GM12891 (cell line): ENCODE measurements at regions not wholly inside any gene's neighbourhood (a gene's known extent, or its start where the extent isn't known, plus 50 kb on each side); places are given as distances from the start of the nearest gene placed in this dataset.
"Not testable (repeated sequence)": the region's sequence is repeated elsewhere in the genome, so short reads cannot be mapped to it uniquely, and the experiment has no call there.

Experiments used
- DNase-seq: peaks from one replicate; pipeline ENCODE4 v3.0.0; 2011; ENCODE audit warnings: low spot score; ENCODE audit not compliant: insufficient read length
- FAIRE-seq: peaks from 2 replicates; lab custom pipeline; 2011; peaks lifted over from hg19 to GRCh38; lab: Jason Lieb, UNC
- PAX5 ChIP-seq: IDR thresholded peaks from 2 replicates; pipeline ENCODE4 v1.6.1; 2011; ENCODE audit warnings: low read length, moderate library complexity, mild to moderate bottlenecking; ENCODE audit not compliant: insufficient read depth, severe bottlenecking
- POLR2A ChIP-seq: IDR thresholded peaks from 2 replicates; pipeline ENCODE4 v1.6.1; 2011; ENCODE audit warnings: low read depth, low read length, control low read depth
- POLR2AphosphoS5 ChIP-seq: IDR thresholded peaks from 2 replicates; pipeline ENCODE4 v1.6.1; 2011; ENCODE audit warnings: low read depth, low read length, control low read depth
- POU2F2 ChIP-seq: IDR thresholded peaks from 2 replicates; pipeline ENCODE4 v1.6.1; 2011; ENCODE audit warnings: low read depth, mild to moderate bottlenecking, control low read depth, low read length, moderate library complexity
- SPI1 ChIP-seq: IDR thresholded peaks from 2 replicates; pipeline ENCODE4 v1.6.1; 2011; ENCODE audit warnings: low read depth, low read length, control low read depth
- TAF1 ChIP-seq: IDR thresholded peaks from 2 replicates; pipeline ENCODE4 v1.6.1; 2011; ENCODE audit warnings: low read depth, low read length, control low read depth

GRCh38 chr7:9102846-9103245, 669.4 kb downstream of the NXPH1 start:
- DNase-seq (no peak), FAIRE-seq (no peak)
- no peak for TF ChIP-seq POLR2AphosphoS5
- no peak for TF ChIP-seq PAX5
- no peak for TF ChIP-seq POU2F2
- no peak for TF ChIP-seq TAF1
- TF ChIP-seq POLR2A, result no peak
- TF ChIP-seq SPI1, result no peak

GRCh38 chr7:9106747-9107146, 673.3 kb downstream of the NXPH1 start:
- no peak for FAIRE-seq
- TF ChIP-seq POLR2A (no peak), POU2F2 (no peak)
- no peak for DNase-seq

- DNase-seq, result no peak
- no peak for FAIRE-seq
- TF ChIP-seq POLR2AphosphoS5, result no peak
- TF ChIP-seq SPI1, result no peak
- TF ChIP-seq TAF1, result no peak
Measured at GRCh38 chr7:9120331-9120730, 686.9 kb downstream of the NXPH1 start.

GRCh38 chr7:9124320-9124719, 690.9 kb downstream of the NXPH1 start:
- FAIRE-seq (no peak), DNase-seq (no peak)
- TF ChIP-seq TAF1 (no peak), PAX5 (no peak), POLR2A (no peak), POLR2AphosphoS5 (no peak), SPI1 (no peak), POU2F2 (no peak)

- no peak for TF ChIP-seq POLR2A
- no peak for TF ChIP-seq SPI1
- TF ChIP-seq PAX5, result no peak
- TF ChIP-seq POU2F2, result no peak
- no peak for TF ChIP-seq POLR2AphosphoS5
- no peak for TF ChIP-seq TAF1
- FAIRE-seq (no peak), DNase-seq (no peak)
Measured at GRCh38 chr7:9125246-9125645, 691.8 kb downstream of the NXPH1 start.

GRCh38 chr7:9127901-9128300, 694.5 kb downstream of the NXPH1 start:
- DNase-seq, result no peak
- no peak for FAIRE-seq
- TF ChIP-seq PAX5 (no peak), POU2F2 (no peak), POLR2A (no peak), POLR2AphosphoS5 (no peak), SPI1 (no peak), TAF1 (no peak)

GRCh38 chr7:9148687-9149086, 715.3 kb downstream of the NXPH1 start:
- FAIRE-seq (no peak), DNase-seq (no peak)
- no peak for TF ChIP-seq PAX5
- TF ChIP-seq POU2F2, result no peak
- no peak for TF ChIP-seq POLR2AphosphoS5
- TF ChIP-seq SPI1, result no peak
- TF ChIP-seq TAF1, result no peak
- TF ChIP-seq POLR2A, result no peak

GRCh38 chr7:9149499-9150082, 716.2 kb downstream of the NXPH1 start:
- DNase-seq, result no peak
- TF ChIP-seq SPI1 (no peak), TAF1 (no peak)
- FAIRE-seq, result no peak

- not testable (repeated sequence) for FAIRE-seq, DNase-seq
Measured at GRCh38 chr7:9163691-9164090, 730.3 kb downstream of the NXPH1 start.

GRCh38 chr7:9175871-9176270, 742.5 kb downstream of the NXPH1 start:
- DNase-seq (no peak), FAIRE-seq (no peak)
- TF ChIP-seq PAX5 (no peak), TAF1 (no peak), POU2F2 (no peak), POLR2AphosphoS5 (no peak), POLR2A (no peak), SPI1 (no peak)

- FAIRE-seq, result no peak
- no peak for DNase-seq
- TF ChIP-seq POLR2AphosphoS5 (no peak), POU2F2 (no peak), SPI1 (no peak), TAF1 (no peak), PAX5 (no peak)
Measured at GRCh38 chr7:9181356-9181755, 747.9 kb downstream of the NXPH1 start.
